Astrocyte (in vitro differentiated cells and primary cell): ENCODE measurements at regions not wholly inside any gene's neighbourhood (a gene's known extent, or its start where the extent isn't known, plus 50 kb on each side); places are given as distances from the start of the nearest gene placed in this dataset.

Experiments used
- DNase-seq: peaks from one replicate; pipeline ENCODE4 v3.0.0-alpha.2; 2010; ENCODE audit warnings: low read depth
- FAIRE-seq: peaks from 2 replicates; lab custom pipeline; 2011; peaks lifted over from hg19 to GRCh38; lab: Jason Lieb, UNC
- H2AFZ ChIP-seq: 2 replicates; pipeline ENCODE4 v1.6.0; 2012; ENCODE audit warnings: low read depth, low read length, inconsistent platforms
- H3K27ac ChIP-seq: 2 replicates; pipeline ENCODE4 v1.5.1; 2011; ENCODE audit warnings: low read depth, low read length, inconsistent platforms
- H3K27me3 ChIP-seq: 2 replicates; pipeline ENCODE4 v1.6.0; 2011; ENCODE audit warnings: low read length, inconsistent platforms; ENCODE audit not compliant: insufficient read depth
- H3K36me3 ChIP-seq: 2 replicates; pipeline ENCODE4 v1.5.1; 2011; ENCODE audit warnings: low read length, inconsistent platforms; ENCODE audit not compliant: insufficient read depth
- H3K4me1 ChIP-seq: 2 replicates; pipeline ENCODE4 v1.5.1; 2011; ENCODE audit warnings: low read length, inconsistent platforms; ENCODE audit not compliant: insufficient read depth
- H3K4me2 ChIP-seq: 2 replicates; pipeline ENCODE4 v1.6.0; 2012; ENCODE audit warnings: low read length, inconsistent platforms
- H3K4me3 ChIP-seq: 2 replicates; pipeline ENCODE4 v1.5.1; 2011; ENCODE audit warnings: low read depth, mild to moderate bottlenecking, low read length, inconsistent platforms; ENCODE audit not compliant: insufficient read depth
- H3K79me2 ChIP-seq: 2 replicates; pipeline ENCODE4 v1.6.0; 2012; ENCODE audit warnings: mild to moderate bottlenecking, low read length, inconsistent platforms; ENCODE audit not compliant: insufficient read depth
- H3K9ac ChIP-seq: 2 replicates; pipeline ENCODE4 v1.6.0; 2012; ENCODE audit warnings: mild to moderate bottlenecking, low read length, inconsistent platforms
- H3K9me3 ChIP-seq: 2 replicates; pipeline ENCODE4 v1.5.1; 2012; ENCODE audit warnings: low read depth, mild to moderate bottlenecking, low read length, inconsistent platforms; ENCODE audit not compliant: insufficient read depth
- H4K20me1 ChIP-seq: 2 replicates; pipeline ENCODE4 v1.6.0; 2012; ENCODE audit warnings: low read length, inconsistent platforms; ENCODE audit not compliant: insufficient read depth
- H3K27ac Mint-ChIP-seq: one replicate; pipeline ENCODE4 v1.8.0; 2021; ENCODE audit warnings: mild to moderate bottlenecking, mixed read lengths; ENCODE audit not compliant: unreplicated experiment
- H3K27me3 Mint-ChIP-seq: one replicate; pipeline ENCODE4 v1.8.0; 2021; ENCODE audit warnings: low read depth, mixed read lengths; ENCODE audit not compliant: unreplicated experiment
- H3K36me3 Mint-ChIP-seq: one replicate; pipeline ENCODE4 v1.8.0; 2021; ENCODE audit warnings: low read depth, mixed read lengths; ENCODE audit not compliant: unreplicated experiment
- H3K4me1 Mint-ChIP-seq: one replicate; pipeline ENCODE4 v1.8.0; 2021; ENCODE audit warnings: low read depth, mixed read lengths; ENCODE audit not compliant: unreplicated experiment
- H3K4me3 Mint-ChIP-seq: one replicate; pipeline ENCODE4 v1.8.0; 2021; ENCODE audit warnings: mild to moderate bottlenecking, moderate library complexity, mixed read lengths; ENCODE audit not compliant: unreplicated experiment
- H3K9me3 Mint-ChIP-seq: one replicate; pipeline ENCODE4 v1.8.0; 2021; ENCODE audit warnings: mild to moderate bottlenecking, mixed read lengths; ENCODE audit not compliant: unreplicated experiment
- CTCF ChIP-seq: IDR thresholded peaks from 2 replicates; pipeline ENCODE4 v1.5.1; 2011; ENCODE audit warnings: low read depth, mild to moderate bottlenecking, inconsistent platforms, low read length, moderate library complexity; ENCODE audit not compliant: insufficient read depth
- EZH2 ChIP-seq: IDR thresholded peaks from 2 replicates; pipeline ENCODE4 v1.6.1; 2012; ENCODE audit warnings: mild to moderate bottlenecking, low read length, inconsistent platforms; ENCODE audit not compliant: insufficient read depth

DNA sequence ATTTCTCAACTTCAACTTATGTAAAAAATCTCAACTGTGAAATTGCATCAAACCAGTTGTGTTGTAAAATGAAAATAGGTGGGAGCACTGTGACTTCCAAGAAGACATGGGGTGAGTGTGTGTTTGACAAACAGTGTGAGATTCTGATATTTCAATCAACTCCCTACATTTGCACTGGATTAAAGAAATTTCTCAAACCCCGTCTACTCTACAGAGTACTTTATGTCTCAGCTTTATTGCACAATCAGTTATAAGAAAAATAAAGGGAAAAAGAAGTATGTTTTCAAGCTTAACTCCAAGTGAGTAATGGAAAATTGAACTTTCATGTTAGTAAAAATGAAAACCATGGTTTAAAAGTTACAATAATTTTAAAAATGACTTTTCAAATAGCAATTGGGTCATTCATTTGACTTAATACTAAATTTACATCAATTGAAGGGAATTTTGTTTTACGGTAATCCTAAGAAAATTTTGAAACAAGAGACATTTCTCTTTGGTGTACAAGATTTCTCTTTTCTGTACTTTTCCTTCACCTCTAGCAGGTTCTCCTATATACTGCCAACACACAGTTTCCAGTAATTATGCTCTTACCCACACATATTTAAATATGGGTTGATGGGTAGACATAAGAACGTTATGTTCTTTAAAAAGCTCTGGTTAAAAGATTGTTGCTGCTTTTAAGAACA lies 80.3 kb downstream of the CDO1 start:
- H4K20me1 ChIP-seq: no peaks in the 10 kb centered on the region
- no peaks in the 10 kb centered on the region for H3K27me3 Mint-ChIP-seq
- H3K27ac ChIP-seq: no peak overlapping the region
- no peaks in the 10 kb centered on the region for H3K79me2 ChIP-seq
- H3K27me3 ChIP-seq: peaks cover 3% of the 10 kb centered on the region
- H3K9me3 Mint-ChIP-seq: peaks cover 5% of the 10 kb centered on the region
- no peak overlapping the region for H3K9ac ChIP-seq
- H3K36me3 ChIP-seq: no peaks in the 10 kb centered on the region
- no peaks in the 10 kb centered on the region for H3K4me1 Mint-ChIP-seq
- H3K4me2 ChIP-seq: no peak overlapping the region
- H3K36me3 Mint-ChIP-seq: no peaks in the 10 kb centered on the region
- no peak overlapping the region for H2AFZ ChIP-seq
- no peaks in the 10 kb centered on the region for H3K4me1 ChIP-seq
- H3K9me3 ChIP-seq: no peaks in the 10 kb centered on the region
- FAIRE-seq (no peak), DNase-seq (no peak)
- H3K4me3 ChIP-seq: no peak overlapping the region
- H3K4me3 Mint-ChIP-seq: no peak overlapping the region
- no peak overlapping the region for H3K27ac Mint-ChIP-seq
- TF ChIP-seq EZH2: no peak
- no peak for TF ChIP-seq CTCF

DNA sequence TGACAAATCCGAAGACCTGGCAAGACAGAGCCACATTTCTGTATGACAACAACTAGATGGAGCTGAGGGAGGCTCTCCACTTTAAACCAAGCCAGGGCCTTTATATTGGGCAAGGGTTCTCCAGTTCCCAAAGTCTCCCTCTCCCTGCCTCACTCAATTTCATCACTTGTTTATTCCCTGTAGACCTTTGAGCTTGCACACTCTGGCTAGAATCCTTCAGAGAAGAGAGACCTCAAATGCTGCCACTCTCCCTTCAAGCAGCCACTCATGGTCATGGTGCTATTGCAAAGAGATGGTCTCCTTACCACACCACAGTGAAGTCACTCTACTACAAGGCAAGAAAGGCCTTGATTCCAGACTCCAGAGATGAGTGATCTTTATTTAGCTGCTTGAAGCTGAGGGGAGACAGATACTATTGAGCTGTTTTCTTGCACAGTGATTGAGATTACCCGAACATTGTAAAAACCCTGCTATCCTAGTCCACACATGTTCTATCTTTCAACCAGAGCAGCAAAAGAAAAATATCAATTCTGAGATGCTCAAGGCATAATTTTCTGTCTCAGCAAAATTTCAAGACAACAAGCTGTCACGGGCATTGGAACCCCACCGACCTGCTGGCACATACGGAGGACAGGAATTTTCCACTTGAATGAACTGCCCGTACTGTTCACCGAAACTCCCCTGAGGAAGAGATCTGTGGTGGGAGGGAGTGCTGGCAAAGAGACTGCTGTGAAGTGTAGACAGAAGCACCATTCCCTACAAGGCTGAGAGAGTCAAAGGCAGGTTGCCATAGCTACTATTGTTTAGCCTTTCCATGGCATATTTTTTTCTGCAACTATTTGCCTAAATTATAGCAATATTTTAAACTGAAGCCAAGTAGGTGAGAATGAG lies 81.1 kb downstream of the CDO1 start:
- H3K4me2 ChIP-seq: no peak overlapping the region
- TF ChIP-seq EZH2: no peak
- Mint-ChIP-seq H3K9me3 (no peaks in the 10 kb centered on the region), H3K36me3 (no peaks in the 10 kb centered on the region), H3K4me3 (no peak overlapping the region), H3K27me3 (no peaks in the 10 kb centered on the region), H3K27ac (no peak overlapping the region), H3K4me1 (no peaks in the 10 kb centered on the region)
- H3K27ac ChIP-seq: no peak overlapping the region
- FAIRE-seq: no peak
- H3K36me3 ChIP-seq: no peaks in the 10 kb centered on the region
- H3K4me1 ChIP-seq: no peaks in the 10 kb centered on the region
- H3K9me3 ChIP-seq: no peaks in the 10 kb centered on the region
- no peak overlapping the region for H3K9ac ChIP-seq
- H3K27me3 ChIP-seq: peaks cover 3% of the 10 kb centered on the region
- no peak for DNase-seq
- H3K4me3 ChIP-seq: no peak overlapping the region
- no peaks in the 10 kb centered on the region for H4K20me1 ChIP-seq
- no peak overlapping the region for H2AFZ ChIP-seq
- no peaks in the 10 kb centered on the region for H3K79me2 ChIP-seq

- FAIRE-seq: no peak
- H3K4me1 Mint-ChIP-seq: no peaks in the 10 kb centered on the region
- H3K4me2 ChIP-seq: no peak overlapping the region
Observed at GRCh38 chr5:115733607-115734006, 82.9 kb downstream of the CDO1 start.

More at GRCh38 chr5:115733607-115734006, 82.9 kb downstream of the CDO1 start:
- Histone ChIP-seq H3K9me3 (no peaks in the 10 kb centered on the region), H2AFZ (no peak overlapping the region), H3K27me3 (peaks cover 3% of the 10 kb centered on the region), H3K4me3 (no peak overlapping the region), H3K79me2 (no peaks in the 10 kb centered on the region), H3K27ac (no peak overlapping the region), H4K20me1 (no peaks in the 10 kb centered on the region), H3K4me1 (no peaks in the 10 kb centered on the region), H3K9ac (no peak overlapping the region), H3K36me3 (no peaks in the 10 kb centered on the region)
- Mint-ChIP-seq H3K9me3 (peaks cover 3% of the 10 kb centered on the region), H3K36me3 (no peaks in the 10 kb centered on the region), H3K27me3 (no peaks in the 10 kb centered on the region), H3K4me3 (no peak overlapping the region), H3K27ac (no peak overlapping the region)
- DNase-seq: no peak
- TF ChIP-seq CTCF: no peak
- TF ChIP-seq EZH2: no peak
